HG03520 (cell line): ENCODE measurements at regions not wholly inside any gene's neighbourhood (a gene's known extent, or its start where the extent isn't known, plus 50 kb on each side); places are given as distances from the start of the nearest gene placed in this dataset.
"Not testable (repeated sequence)": the region's sequence is repeated elsewhere in the genome, so short reads cannot be mapped to it uniquely, and the experiment has no call there.

Source experiments
- ATAC-seq: cut with Tn5 transposase; IDR thresholded peaks from one replicate; pipeline ENCODE4 v1.9.1; 2021; ENCODE audit warnings: mild to moderate bottlenecking, moderate library complexity; ENCODE audit not compliant: unreplicated experiment

DNA sequence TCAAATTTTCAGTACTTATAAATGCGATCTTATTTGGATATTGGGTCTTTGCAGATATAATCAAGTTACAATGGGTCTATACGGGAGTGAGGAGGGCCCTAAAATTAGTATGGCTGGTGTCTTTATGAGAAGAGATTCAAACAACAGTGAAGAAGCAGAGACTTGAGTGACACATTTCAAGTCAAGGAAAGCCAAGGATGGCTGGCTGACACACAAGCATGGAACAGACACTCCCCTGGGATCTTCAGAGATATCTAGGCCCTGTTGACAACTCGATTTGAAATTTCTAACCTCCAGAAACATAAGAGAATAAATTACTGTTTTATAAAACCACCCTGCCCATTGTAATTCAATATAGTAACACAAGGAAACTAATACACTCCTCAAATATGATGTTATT, 1886.0 kb upstream of the PCDH7 start:
- no peak for ATAC-seq

DNA sequence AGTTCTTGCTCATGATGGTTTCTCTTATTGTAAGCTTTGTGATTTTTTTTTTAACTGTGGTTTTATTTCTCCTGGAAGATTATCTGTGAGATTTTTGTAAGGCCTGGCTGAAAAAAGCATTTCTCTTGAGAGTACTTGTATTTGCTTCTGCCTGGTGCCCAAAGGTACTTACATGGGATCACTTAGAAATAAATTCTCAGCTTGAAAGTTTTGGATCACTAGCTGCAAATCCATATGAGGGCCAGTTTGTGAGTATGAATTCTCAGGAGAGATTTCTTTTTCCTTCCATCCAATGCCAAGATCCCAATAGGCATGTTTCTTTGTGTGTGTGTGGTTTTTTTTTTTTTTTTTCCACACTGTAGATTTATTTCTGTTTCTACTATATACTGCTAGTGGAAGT, 1884.7 kb upstream of the PCDH7 start:
- ATAC-seq = no peak

DNA sequence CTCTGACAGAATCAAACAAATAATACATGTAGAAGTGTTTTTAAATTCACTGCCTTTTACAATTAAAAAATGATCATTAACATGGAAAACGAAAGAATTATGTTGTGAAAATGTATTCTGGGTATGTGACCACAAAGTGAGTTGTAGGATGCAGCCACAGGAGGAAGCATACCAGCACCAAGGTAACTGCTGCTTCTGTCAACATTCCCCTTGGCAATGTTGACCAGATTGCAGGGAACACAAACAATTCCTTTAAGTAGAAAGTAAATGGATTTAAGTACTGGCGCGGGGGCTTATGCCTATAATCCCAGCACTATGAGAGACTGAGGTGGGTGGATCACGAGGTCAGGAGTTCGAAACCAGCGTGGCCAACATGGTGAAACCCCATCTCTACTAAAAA, 1877.9 kb upstream of the PCDH7 start:
- no peak for ATAC-seq

DNA sequence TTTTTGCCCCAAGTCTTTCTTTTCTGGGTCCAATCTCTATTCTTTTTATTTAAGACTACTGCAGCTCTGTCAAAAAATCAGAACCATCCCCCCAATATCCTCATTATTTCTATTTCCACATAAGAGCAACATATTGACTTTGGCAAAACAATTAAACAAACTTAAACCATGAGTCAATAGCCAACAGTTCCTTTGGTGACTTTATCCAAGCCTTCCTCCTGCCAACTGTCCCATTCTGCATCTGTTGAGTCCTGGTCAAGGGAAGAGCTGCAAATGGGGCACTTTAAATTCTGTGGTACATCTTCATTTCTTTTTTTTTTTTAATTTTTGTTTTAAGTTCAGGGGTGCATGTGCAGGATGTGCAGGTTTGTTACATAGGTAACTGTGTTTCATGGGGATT, 1875.0 kb upstream of the PCDH7 start:
- ATAC-seq = no peak

DNA sequence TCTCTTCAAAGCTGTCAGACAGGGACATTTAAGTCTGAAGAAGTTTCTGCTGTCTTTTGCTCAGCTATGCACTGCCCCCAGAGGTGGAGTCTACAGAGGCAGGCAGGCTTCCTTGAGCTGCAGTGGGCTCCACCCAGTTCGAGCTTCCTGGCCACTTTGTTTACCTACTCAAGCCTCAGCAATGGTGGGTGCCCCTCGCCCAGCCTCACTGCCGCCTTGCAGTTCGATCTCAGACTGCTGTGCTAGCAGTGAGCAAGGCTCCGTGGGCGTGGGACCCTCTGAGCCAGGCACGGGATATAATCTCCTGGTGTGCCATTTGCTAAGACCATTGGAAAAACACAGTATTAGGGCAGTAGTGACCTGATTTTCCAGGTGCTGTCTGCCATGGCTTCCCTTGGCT, 1863.1 kb upstream of the PCDH7 start:
- ATAC-seq = not testable (repeated sequence)

DNA sequence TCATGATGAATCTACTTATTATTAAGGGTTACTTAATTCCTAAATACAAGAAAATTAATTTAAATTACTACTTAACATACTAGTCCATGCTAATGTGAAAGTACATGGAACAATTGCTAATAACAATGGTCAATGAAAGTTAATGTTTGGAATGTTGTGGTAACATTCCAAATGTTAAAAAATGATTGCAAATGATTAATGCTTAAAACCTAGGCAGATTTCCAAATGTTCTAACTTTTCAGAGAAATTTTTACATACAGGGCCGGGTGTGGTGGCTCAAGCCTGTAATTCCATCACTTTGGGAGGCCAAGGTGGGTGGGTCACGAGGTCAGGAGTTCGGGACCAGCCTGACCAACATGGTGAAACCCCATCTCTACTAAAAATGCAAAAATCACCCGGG, 1851.3 kb upstream of the PCDH7 start:
- ATAC-seq = no peak

DNA sequence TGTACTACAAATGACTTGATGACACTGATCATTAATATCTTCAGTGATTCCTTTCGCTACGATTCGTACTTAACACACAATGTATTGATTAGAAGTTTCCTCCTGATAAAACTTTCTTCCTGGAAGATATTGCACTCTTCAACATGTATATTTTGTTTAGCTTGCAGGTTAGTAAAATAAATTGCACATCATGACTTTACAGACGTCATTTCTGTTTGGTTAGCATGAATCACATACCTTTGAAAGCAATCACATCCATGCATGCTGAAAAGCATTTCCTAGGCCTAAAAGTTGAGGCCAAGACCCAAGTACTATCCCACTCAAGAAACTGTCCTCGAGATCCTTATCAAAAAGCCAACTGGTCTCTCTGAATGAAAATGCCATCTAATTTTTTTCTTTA, 1841.0 kb upstream of the PCDH7 start:
- ATAC-seq = no peak

DNA sequence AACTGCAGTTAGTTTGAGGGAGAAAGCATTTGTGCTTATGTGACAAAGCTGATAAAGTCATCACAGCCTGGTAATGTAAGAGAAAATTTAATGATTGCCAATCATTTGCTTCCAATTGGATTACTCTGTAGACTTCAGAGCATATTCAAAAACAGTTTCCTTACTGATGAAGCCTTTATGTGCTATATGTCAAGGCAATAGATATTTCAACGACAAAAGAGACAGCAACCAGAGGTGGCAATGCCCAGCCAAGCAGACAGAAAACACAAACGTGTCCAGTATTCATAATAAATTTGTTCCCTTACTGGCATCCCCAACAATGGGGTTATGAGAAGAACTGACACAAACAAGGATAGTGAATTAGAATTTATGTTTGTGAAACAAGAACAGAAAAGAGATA, 1840.3 kb upstream of the PCDH7 start:
- no peak for ATAC-seq

DNA sequence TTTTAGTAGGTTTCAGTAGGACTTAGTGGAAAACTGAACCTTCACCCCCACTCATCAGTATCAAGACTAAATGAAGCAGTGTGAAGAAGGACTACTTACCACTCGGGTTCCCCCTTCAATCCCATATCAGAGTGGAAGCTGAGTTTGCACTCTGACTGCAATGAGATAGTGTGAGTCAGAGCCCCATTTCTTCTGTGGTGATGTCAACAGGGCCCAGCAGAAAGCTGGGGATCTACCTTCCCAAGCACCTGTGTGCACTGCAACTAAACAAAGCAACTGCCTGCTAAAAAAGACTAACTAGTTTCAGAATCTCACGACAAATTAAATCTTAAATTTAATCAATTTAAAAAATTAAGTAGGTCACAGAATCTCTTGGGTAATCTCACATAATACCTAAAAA, 1837.0 kb upstream of the PCDH7 start:
- ATAC-seq = no peak

DNA sequence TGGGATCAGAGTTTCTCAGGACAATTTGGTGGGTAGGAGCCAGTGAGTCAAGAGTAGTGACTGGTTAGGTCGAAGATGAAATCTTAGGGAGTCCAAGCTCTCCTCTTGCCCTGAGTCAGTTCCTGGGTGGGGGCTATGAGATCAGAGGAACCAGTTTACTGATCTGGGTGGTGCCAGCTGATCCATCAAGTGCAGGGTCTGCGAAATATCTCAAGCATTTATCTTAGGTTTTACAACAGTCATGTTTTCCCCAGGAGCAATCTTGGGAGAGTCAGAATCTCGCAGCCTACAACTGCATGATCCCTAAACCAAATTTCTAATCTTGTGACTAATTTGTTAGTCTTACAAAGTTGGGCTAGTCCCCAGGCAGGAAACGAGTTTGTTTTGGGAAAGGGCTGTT, 1833.2 kb upstream of the PCDH7 start:
- no peak for ATAC-seq

DNA sequence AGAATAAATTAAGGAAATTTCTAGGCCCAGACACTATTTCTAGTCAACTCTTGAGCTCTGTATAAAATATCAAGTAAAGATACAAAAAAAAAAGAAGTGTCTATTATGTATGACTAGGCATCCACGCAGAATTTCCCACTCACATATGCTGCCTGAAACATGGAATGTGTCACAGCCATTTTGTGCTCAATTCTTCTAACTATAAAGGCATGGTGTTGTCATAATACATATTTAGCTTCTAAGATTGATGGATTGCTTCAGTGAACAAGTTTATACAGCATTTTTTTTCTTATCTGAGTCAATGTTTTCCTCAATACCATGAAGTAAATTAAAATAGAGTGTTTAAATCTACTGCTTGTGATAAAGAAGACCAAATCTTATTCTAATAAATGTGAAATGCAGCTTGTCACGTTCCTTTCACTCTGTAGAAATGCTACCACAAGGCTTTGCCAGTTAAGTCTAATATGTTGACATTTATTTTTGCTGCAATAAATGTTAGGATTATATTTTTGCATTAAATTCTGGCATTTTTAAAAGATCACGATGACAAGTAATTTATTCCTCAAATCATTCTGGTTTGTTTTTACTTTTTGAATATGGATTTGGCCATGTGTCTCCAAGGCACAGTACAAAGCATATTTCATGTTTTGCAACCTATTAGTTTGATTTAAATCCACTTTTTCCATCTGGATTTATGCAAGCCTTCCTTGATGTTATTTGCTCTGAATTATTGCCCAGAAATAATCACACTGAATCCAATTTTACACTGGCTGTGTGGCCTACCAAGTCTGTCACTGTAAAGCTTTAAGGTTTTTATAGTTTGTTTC, 1829.0 kb upstream of the PCDH7 start:
- ATAC-seq = no peak

DNA sequence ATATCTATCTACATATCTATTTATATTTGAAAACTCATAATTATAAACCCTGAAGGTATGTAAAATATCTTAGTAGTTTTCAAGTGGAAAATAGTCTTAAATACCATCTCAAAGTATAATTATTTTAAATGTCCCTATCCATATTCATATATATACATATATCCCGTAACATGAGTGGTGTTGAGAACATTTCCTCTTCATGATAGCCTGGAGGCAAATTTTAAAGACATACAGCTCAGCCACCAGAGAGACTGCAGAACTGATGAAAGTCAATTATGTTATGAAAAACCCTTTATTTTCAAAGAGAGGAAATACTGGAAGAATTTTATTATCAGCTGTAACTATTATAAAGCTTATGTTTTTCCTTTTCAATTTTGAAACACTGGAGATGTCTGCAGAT, 1806.7 kb upstream of the PCDH7 start:
- no peak for ATAC-seq

DNA sequence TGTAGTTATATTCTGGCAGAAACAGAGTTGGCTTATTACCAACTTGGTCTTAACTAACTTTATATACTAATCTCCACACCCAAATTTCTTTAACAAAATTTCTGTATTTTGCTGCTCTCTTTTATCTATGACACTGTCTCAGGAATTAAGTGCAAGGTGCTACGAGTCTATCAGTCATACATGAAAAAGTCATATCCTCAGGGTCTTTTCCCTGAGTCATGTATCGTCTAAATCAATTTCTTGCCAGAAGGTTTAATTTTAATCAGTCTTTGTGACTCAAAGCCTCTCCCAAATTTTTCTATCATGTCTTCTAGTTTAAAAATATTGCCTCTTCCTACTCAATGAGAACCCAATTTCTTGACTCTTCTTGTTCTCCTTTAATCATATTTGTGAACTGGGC, 1803.6 kb upstream of the PCDH7 start:
- no peak for ATAC-seq

DNA sequence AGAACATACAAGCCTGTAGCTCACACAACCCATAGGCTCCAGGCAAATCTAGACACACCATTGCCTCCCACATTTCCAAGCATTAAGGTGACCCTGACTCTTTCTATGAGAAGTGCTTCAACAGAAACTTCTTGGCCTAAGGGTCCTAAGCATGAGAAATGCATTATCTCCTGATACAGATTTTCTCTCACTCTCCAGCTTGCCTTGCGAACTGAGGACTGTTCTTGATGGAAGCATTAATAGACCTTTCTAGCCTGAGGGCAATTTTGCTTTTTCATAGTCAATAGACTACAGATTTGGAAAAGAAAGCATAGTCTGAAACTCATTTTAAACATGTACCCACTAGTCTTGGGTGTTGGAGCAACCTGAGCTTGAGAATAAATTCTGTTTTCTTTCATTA, 1801.3 kb upstream of the PCDH7 start:
- ATAC-seq = no peak

DNA sequence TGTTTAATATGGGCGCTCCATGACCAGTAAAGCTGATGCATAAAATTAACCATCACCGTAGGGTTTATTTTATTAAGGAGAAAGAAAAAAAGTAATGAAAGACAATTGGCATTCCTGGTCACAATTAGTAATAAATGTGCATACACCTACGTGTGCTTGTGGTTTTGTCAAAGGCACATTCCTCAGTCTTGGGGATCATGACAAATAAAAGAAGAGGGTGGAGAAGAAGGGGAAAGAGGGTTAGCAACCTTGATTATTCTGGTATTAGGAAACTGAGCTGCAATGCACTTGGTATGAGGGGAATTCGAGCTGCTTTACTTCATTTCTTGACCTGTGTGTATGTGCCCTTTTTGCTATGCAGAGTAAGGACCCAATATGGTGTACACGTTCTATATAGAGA, 1798.3 kb upstream of the PCDH7 start:
- ATAC-seq = no peak

DNA sequence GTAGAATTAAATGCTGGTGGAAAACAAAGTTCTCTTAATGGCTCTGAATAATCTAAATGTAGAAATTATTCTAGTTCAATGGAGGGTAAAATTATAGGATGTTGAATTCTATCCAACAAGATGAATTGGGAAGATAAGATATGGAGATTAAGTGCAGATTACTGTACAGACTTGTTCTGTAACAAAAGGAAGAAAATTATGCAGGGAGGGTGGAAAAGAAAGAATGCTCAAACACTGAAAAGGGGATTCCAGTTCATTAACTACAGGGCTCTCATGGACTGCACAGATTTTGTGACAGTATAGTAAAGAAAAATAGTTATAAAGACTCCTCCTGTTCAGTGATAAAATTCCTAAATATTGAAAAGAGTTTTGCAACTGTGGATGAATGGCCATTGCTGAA, 1794.0 kb upstream of the PCDH7 start:
- no peak for ATAC-seq

DNA sequence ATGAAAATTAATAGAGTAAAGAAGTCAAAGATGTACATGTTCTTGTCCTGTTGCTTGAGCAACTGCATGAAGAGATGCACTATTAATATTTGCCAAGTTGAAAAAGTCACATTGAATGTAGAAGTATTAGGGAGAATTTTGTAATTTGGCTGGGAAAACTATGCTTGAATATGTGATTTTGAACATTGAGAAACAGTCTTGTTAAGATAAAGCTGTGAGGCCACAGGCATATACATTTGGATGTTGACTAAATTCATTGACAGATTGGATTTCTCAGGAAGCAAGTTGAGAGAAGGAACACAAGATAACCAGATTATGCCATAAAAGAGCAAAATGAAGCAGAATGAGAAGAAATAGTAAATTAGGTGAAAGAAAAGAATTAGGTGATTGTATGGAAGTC, 1777.5 kb upstream of the PCDH7 start:
- no peak for ATAC-seq

DNA sequence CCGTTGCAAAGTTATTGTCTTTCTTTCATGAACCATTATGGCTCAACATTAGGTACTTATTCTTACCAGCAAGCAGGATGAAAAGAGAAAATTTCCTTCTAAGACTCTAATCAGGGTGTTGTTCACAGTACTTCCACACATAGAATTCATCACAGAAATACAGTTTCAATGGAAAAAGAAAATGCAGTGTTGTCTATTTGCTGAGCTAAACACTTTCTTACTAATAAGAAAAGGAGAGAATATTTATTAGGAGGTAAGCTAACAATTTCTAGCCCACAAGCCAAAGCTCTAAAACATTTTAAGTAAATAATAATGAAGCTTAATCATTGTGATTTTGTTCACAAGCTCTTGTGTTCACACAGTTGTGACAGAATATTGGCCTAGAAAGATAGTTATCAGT, 1772.8 kb upstream of the PCDH7 start:
- no peak for ATAC-seq

DNA sequence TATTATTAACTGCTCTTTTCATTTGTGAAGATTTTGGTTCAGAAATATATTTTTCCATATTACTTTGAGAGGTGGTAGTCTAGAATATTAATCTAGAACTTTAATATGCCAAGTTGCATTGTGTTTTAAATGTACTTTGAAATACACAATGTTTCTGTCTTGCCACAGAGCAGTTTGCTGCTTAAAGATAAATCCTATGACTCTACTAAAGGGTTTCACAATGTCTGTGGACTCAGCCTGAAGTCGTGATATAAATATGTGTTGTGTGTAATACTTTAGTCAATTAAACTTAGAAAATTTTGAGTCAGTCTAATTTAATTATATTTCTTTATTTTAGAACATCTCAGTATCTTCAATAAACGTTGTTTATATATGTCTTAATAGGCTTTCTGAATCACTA, 1771.7 kb upstream of the PCDH7 start:
- ATAC-seq = no peak

DNA sequence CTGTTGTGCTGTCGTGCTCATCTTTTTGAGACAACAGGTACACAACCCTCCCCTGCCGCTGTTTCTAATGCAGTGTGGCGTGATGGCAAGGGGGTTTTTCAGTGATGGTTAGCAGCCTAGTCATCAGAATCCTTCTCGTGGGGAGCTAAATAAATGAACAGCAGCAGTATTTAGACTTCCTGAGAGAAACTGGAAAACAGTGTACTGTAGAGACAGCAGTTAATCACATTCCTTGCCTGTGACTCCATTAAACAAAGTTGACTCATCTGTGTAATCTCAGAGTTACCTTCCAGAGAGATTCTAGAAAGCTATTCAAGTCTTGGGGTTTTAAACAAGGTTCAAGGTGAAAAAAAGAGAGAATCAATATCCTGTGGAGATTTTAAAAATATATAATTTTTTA, 1753.2 kb upstream of the PCDH7 start:
- no peak for ATAC-seq

DNA sequence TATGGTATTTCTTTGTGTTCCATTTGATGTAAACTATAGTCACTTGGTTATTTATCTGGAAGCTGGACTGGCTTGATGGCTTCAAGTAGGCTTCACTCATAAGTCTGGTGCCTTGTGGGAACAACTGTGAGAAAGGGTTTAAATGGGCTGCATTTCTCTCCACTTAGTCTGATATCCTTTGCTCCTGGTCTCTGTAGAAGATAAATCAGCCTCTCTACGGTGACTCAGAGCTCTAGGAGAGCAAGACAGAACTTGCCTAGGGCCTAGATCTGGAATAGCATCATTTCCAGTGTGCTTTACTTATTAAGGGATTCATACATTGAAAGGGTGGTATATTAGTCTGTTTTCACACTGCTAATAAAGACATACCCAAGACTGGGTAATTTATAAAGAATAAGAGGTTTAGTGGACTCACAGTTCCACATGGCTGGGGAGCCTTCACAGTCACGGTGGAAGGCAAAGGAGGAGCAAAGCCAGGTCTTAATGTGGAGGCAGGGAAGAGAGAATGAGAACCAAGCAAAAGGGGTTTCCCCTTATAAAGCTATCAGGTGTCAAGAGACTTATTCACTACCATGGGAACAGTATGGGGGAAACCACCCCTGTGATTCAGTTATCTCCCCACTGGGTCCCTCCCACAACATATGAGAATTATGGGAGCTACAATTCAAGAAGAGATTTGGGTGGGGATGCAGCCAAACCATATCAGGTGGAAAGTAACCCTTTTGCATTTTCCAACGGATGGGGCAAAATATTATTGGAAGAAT, 1746.4 kb upstream of the PCDH7 start:
- ATAC-seq = no peak

DNA sequence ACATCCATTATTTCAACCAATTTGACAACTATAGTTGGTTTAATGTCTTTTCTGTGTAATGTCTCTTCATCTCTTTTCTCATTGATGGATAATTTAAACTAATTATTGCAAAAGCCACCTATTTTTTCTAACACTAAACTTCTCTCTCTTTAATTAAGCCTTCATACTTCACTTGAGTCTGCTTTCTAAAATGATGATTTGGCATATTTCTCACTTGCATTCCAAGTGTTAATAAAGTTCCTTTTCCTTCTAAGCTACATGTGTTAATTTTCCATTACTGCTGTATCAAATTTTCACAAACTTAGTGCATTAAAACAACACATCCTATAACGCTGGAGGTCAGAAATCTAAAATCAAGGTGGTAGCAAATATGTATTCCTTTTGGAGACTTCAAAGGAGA, 1743.8 kb upstream of the PCDH7 start:
- ATAC-seq = no peak

DNA sequence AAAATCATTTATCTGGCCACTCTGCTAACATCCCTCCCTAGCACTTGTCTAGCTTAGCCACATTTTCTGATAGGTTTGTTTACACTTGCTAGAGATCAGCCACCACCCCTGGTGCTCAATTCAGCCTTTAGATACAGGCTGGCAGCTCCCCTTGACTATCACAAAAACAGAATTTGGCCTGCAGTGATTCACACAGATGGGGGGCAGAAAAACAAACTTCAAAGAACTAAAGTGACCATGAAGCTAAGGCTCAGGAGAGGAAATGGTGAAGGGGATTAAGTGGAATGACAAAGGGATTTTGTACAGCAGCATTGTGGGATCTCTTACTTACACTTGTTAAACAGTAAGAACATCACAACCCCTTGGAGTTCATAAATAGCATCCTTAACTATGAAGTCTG, 1718.0 kb upstream of the PCDH7 start:
- no peak for ATAC-seq
